ENCODE measurements at regions not wholly inside any gene's neighbourhood (a gene's known extent, or its start where the extent isn't known, plus 50 kb on each side); places are given as distances from the start of the nearest gene placed in this dataset.

- TF ChIP-seq CTCF (IDR thresholded peaks at IDR 0.05; ENCODE audit: extremely low read depth in 1 of 2, insufficient read depth in 1 of 2, low read depth in 1 of 2, low read length in 2 of 2) (no peak), MAX (IDR thresholded peaks at IDR 0.05; ENCODE audit: insufficient read depth, insufficient read length) (no peak), POLR2A (IDR thresholded peaks at IDR 0.05; ENCODE audit: low read depth, low read length) (no peak), JUN (IDR thresholded peaks at IDR 0.05; ENCODE audit: borderline replicate concordance, insufficient read depth, insufficient read length, low read depth) (no peak), EZH2 (IDR thresholded peaks at IDR 0.05; ENCODE audit: borderline replicate concordance, low read depth, low read length, severe bottlenecking) (no peak), POLR2AphosphoS5 (IDR thresholded peaks at IDR 0.05; ENCODE audit: insufficient read depth, low read depth, low read length) (no peak), FOS (IDR thresholded peaks at IDR 0.05; ENCODE audit: borderline replicate concordance, insufficient read depth, low read length) (no peak), GATA2 (IDR thresholded peaks at IDR 0.05; ENCODE audit: insufficient read depth, insufficient read length, low read depth, low read length) (no peak), MYC (IDR thresholded peaks at IDR 0.05; ENCODE audit: low read depth, low read length) (no peak)
Observed at GRCh38 chr1:38686167-38686926, 173.2 kb downstream of the RRAGC start.
